Right lobe of liver (tissue), 6 donors: ENCODE measurements at regions not wholly inside any gene's neighbourhood (a gene's known extent, or its start where the extent isn't known, plus 50 kb on each side); places are given as distances from the start of the nearest gene placed in this dataset.

Source experiments
- ATAC-seq, 4 donors: fragments of 200-7000 bp; cut with Tn5 transposase; one replicate each; pipeline ENCODE4 v1.9.1; 2020; ENCODE audit warnings: mild to moderate bottlenecking in 4 of 4, moderate library complexity in 4 of 4
- DNase-seq, 3 donors: peaks; one replicate each; pipeline ENCODE4 v3.0.0-alpha.2; 2020
- H3K27ac ChIP-seq, 3 donors: fragments of 200-600 bp; one replicate each; pipeline ENCODE4 v1.8.0; 2022
- H3K27me3 ChIP-seq, 2 donors: fragments of 200-600 bp; one replicate each; pipeline ENCODE4 v1.8.0; 2022
- H3K36me3 ChIP-seq, 4 donors: fragments of 200-600 bp; sonication (generic) in 1 of 4; one replicate each; pipeline versions ENCODE4 v1.5.1 to v1.8.0; 2017 to 2022; ENCODE audit warnings: control low read depth in 1 of 4
- H3K4me1 ChIP-seq, 4 donors: fragments of 200-600 bp; sonication (generic) in 1 of 4; one replicate each; pipeline versions ENCODE4 v1.5.1 to v1.8.0; 2017 to 2022; ENCODE audit warnings: control low read depth in 1 of 4
- H3K4me3 ChIP-seq, 3 donors: fragments of 200-600 bp; one replicate each; pipeline ENCODE4 v1.8.0; 2022
- H3K9me3 ChIP-seq, 4 donors: fragments of 200-600 bp; sonication (generic) in 1 of 4; one replicate each; pipeline versions ENCODE4 v1.5.1 to v1.8.0; 2017 to 2022; ENCODE audit warnings: control low read depth in 1 of 4
- CTCF ChIP-seq, 4 donors: fragments of 200-600 bp in 3 of 4; fragments of 450-650 bp in 1 of 4; IDR thresholded peaks; one replicate each; pipeline versions ENCODE4 v1.5.1 to v1.8.0; 2016 to 2022; ENCODE audit warnings: antibody characterized with exemption in 4 of 4, mild to moderate bottlenecking in 2 of 4
- POLR2A ChIP-seq: fragments of 450-650 bp; IDR thresholded peaks from one replicate; pipeline ENCODE4 v1.6.1; 2017; ENCODE audit warnings: antibody characterized with exemption, mild to moderate bottlenecking
- WGBS: methylation state at CpG from one replicate; pipeline ENCODE4 v1.1.6; 2018; ENCODE audit warnings: low coverage, low lambda C conversion rate; ENCODE audit not compliant: insufficient coverage; ENCODE audit errors: missing lambda C conversion rate; 5-methylcytosine and 5-hydroxymethylcytosine counted together
- intact Hi-C, 2 donors: fragments of 100-400 bp; cut with DNase I; formaldehyde crosslinking; loops; one replicate each; pipeline versions ENCODE4 v1.11.2 to v1.14.1; 2022
- donor health status: DM: no; HTN: yes; CAD: no.
- donor health status: DM: no; HTN: no; CAD: no.
- donor health status: DM: no; HTN: no; CAD: no.
- donor health status: DM: no; HTN: yes; CAD: no.
- donor health status: DM: no; HTN: yes; CAD: no.

- H3K4me1 ChIP-seq: no peaks in the 10 kb centered on the region
- intact Hi-C loops: no loop called here
- no peaks in the 10 kb centered on the region for H3K9me3 ChIP-seq
- 60% methylated on average over 12 of the region's 15 CpGs for WGBS
- no peak overlapping the region for H3K4me3 ChIP-seq
- ATAC-seq (peak; percentile 18 to 52 (median 38)), DNase-seq (no peak)
- H3K27ac ChIP-seq: no peak overlapping the region
- H3K36me3 ChIP-seq: no peaks in the 10 kb centered on the region
- TF ChIP-seq POLR2A (no peak), CTCF (IDR thresholded peaks at IDR 0.05) (no peak)
- no peaks in the 10 kb centered on the region for H3K27me3 ChIP-seq
These were observed 207.1 kb upstream of the RREB1 start for GRCh38 chr6:6900569-6901204.

GRCh38 chr6:6901205-6901719 is 206.5 kb upstream of the RREB1 start:
- H3K4me1 ChIP-seq: no peaks in the 10 kb centered on the region
- WGBS: 84% methylated on average over 13 of the region's 15 CpGs
- intact Hi-C loops: no loop called here
- H3K36me3 ChIP-seq: no peaks in the 10 kb centered on the region
- H3K27me3 ChIP-seq: no peaks in the 10 kb centered on the region
- TF ChIP-seq POLR2A: no peak
- no peak for TF ChIP-seq CTCF (IDR thresholded peaks at IDR 0.05)
- ATAC-seq (no peak), DNase-seq (no peak)
- no peak overlapping the region for H3K27ac ChIP-seq
- H3K9me3 ChIP-seq: no peaks in the 10 kb centered on the region
- H3K4me3 ChIP-seq: no peak overlapping the region

GRCh38 chr6:6901945-6902344 is 205.8 kb upstream of the RREB1 start:
- H3K4me3 ChIP-seq: no peak overlapping the region
- H3K4me1 ChIP-seq: no peaks in the 10 kb centered on the region
- TF ChIP-seq CTCF (IDR thresholded peaks at IDR 0.05): no peak
- TF ChIP-seq POLR2A: no peak
- no peak for ATAC-seq
- no peaks in the 10 kb centered on the region for H3K36me3 ChIP-seq
- H3K27me3 ChIP-seq: no peaks in the 10 kb centered on the region
- no peak overlapping the region for H3K27ac ChIP-seq
- 100% methylated on average over 2 of the region's 3 CpGs for WGBS
- intact Hi-C loops: no loop called here
- no peaks in the 10 kb centered on the region for H3K9me3 ChIP-seq
- no peak for DNase-seq

- ATAC-seq: no peak
- no peaks in the 10 kb centered on the region for H3K27me3 ChIP-seq
- H3K36me3 ChIP-seq: no peaks in the 10 kb centered on the region
- no peaks in the 10 kb centered on the region for H3K9me3 ChIP-seq
- no peak overlapping the region for H3K27ac ChIP-seq
- WGBS: 52% methylated on average over 4 of the region's 6 CpGs
- DNase-seq: no peak
- intact Hi-C loops: no loop called here
- H3K4me1 ChIP-seq: no peaks in the 10 kb centered on the region
- H3K4me3 ChIP-seq: no peak overlapping the region
- TF ChIP-seq POLR2A: no peak
- no peak for TF ChIP-seq CTCF (IDR thresholded peaks at IDR 0.05)
These were observed 201.7 kb upstream of the RREB1 start for GRCh38 chr6:6905961-6906518.
